ENCODE measurements at regions not wholly inside any gene's neighbourhood (a gene's known extent, or its start where the extent isn't known, plus 50 kb on each side); places are given as distances from the start of the nearest gene placed in this dataset.

GRCh38 chr12:11596141-11596540 is 53.3 kb upstream of the ETV6 start:
- TF ChIP-seq, protein P1, sequence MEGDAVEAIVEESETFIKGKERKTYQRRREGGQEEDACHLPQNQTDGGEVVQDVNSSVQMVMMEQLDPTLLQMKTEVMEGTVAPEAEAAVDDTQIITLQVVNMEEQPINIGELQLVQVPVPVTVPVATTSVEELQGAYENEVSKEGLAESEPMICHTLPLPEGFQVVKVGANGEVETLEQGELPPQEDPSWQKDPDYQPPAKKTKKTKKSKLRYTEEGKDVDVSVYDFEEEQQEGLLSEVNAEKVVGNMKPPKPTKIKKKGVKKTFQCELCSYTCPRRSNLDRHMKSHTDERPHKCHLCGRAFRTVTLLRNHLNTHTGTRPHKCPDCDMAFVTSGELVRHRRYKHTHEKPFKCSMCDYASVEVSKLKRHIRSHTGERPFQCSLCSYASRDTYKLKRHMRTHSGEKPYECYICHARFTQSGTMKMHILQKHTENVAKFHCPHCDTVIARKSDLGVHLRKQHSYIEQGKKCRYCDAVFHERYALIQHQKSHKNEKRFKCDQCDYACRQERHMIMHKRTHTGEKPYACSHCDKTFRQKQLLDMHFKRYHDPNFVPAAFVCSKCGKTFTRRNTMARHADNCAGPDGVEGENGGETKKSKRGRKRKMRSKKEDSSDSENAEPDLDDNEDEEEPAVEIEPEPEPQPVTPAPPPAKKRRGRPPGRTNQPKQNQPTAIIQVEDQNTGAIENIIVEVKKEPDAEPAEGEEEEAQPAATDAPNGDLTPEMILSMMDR (IDR thresholded peaks at IDR 0.05) = no peak
- Histone ChIP-seq H3K4me3 (no peak overlapping the region), H3K4me1 (no peaks in the 10 kb centered on the region), H3K9ac (ENCODE audit: low read depth in 2 of 2, low read length in 2 of 2) (no peak overlapping the region), H3K27me3 (no peaks in the 10 kb centered on the region), H3K9me3 (no peaks in the 10 kb centered on the region), H3K27ac (no peak overlapping the region), H3K36me3 (no peaks in the 10 kb centered on the region)
- intact Hi-C loops (cut with DNase I) = no loop called here
- no peak for DNase-seq

DNA sequence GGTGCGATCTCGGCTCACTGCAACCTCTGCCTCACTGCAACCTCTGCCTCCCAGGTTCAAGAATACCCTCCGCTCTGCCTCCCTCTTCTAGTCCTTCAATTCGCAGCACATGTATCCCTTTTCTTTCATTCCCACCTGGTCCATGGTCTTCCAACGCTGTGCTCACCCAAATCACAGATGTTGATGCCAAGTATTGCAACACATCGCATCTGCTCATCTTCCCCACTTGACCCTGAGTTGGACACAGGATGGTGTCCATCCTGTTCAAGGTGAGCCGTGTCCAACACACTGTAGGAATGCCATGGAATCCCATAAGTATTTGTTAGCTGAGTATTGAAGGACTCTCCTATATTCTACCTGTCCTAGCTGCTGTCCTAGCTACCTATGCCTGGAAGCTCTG is 50.6 kb upstream of the ETV6 start:
- intact Hi-C loops (cut with DNase I) = no loop called here
- Histone ChIP-seq H3K9me3 (no peaks in the 10 kb centered on the region), H3K4me3 (no peak overlapping the region), H3K27ac (no peak overlapping the region), H3K36me3 (no peaks in the 10 kb centered on the region), H3K9ac (ENCODE audit: low read depth in 2 of 2, low read length in 2 of 2) (no peak overlapping the region), H3K27me3 (no peaks in the 10 kb centered on the region), H3K4me1 (no peaks in the 10 kb centered on the region)
- DNase-seq = no peak
- TF ChIP-seq, protein P1 (IDR thresholded peaks at IDR 0.05) = no peak
